OCI-LY1 (cell line): ENCODE measurements at regions not wholly inside any gene's neighbourhood (a gene's known extent, or its start where the extent isn't known, plus 50 kb on each side); places are given as distances from the start of the nearest gene placed in this dataset.

Source experiments
- H2AFZ ChIP-seq: fragments of 200-600 bp; sonication (generic), shearing (Covaris generic); 2 replicates; pipeline ENCODE4 v1.6.0; 2014; ENCODE audit warnings: antibody characterized with exemption, mild to moderate bottlenecking, low read length
- H3F3A ChIP-seq: fragments of 200-600 bp; sonication (generic), shearing (Covaris generic); 2 replicates; pipeline ENCODE4 v1.6.0; 2014; ENCODE audit warnings: mild to moderate bottlenecking, antibody characterized with exemption, low read length, moderate library complexity; ENCODE audit not compliant: insufficient read depth
- H3K27ac ChIP-seq: fragments of 200-600 bp; sonication (generic); 2 replicates; pipeline ENCODE4 v1.5.1; 2014; ENCODE audit warnings: low read length, mixed run types, mild to moderate bottlenecking, low read depth; ENCODE audit not compliant: poor library complexity, severe bottlenecking
- H3K27me3 ChIP-seq: fragments of 200-600 bp; sonication (generic); 2 replicates; pipeline ENCODE4 v1.6.0; 2014; ENCODE audit warnings: antibody characterized with exemption, mild to moderate bottlenecking, low read length, moderate library complexity; ENCODE audit not compliant: insufficient read depth
- H3K36me3 ChIP-seq: fragments of 200-600 bp; sonication (generic); 2 replicates; pipeline ENCODE4 v1.6.1; 2014; ENCODE audit warnings: mild to moderate bottlenecking, antibody characterized with exemption, low read length, moderate library complexity, mixed read lengths; ENCODE audit not compliant: insufficient read depth
- H3K4me1 ChIP-seq: fragments of 200-600 bp; sonication (generic); 2 replicates; pipeline ENCODE4 v1.5.1; 2014; ENCODE audit warnings: mild to moderate bottlenecking, low read length, moderate library complexity; ENCODE audit not compliant: insufficient read depth, severe bottlenecking
- H3K4me2 ChIP-seq: fragments of 200-600 bp; sonication (generic), shearing (Covaris generic); 2 replicates; pipeline ENCODE4 v1.6.1; 2014; ENCODE audit warnings: low read length
- H3K4me3 ChIP-seq: fragments of 200-600 bp; sonication (generic); 2 replicates; pipeline ENCODE4 v1.5.1; 2014; ENCODE audit warnings: low read length, low read depth, mild to moderate bottlenecking, mixed read lengths; ENCODE audit not compliant: poor library complexity, severe bottlenecking
- H3K79me2 ChIP-seq: fragments of 200-600 bp; shearing (Covaris generic); 2 replicates; pipeline ENCODE4 v1.6.1; 2016; ENCODE audit warnings: mixed run types, low read length, mixed read lengths; ENCODE audit not compliant: insufficient read depth
- H3K9ac ChIP-seq: fragments of 200-600 bp; sonication (generic), shearing (Covaris generic); 2 replicates; pipeline ENCODE4 v1.6.1; 2014; ENCODE audit warnings: mild to moderate bottlenecking, low read length, mixed read lengths
- H3K9me2 ChIP-seq: fragments of 200-600 bp; sonication (generic), shearing (Covaris generic); 2 replicates; pipeline ENCODE4 v1.6.1; 2014; ENCODE audit warnings: low read depth, mild to moderate bottlenecking, low read length, mixed read lengths
- H3K9me3 ChIP-seq: fragments of 200-600 bp; shearing (Covaris generic); 2 replicates; pipeline ENCODE4 v1.6.1; 2014; ENCODE audit warnings: low read length, mixed read lengths
- H4K20me1 ChIP-seq: fragments of 200-600 bp; sonication (generic), shearing (Covaris generic); 2 replicates; pipeline ENCODE4 v1.6.0; 2016; ENCODE audit warnings: mild to moderate bottlenecking, low read length; ENCODE audit not compliant: insufficient read depth
- EZH2 ChIP-seq: fragments of 200-600 bp; sonication (generic), shearing (Covaris generic); IDR thresholded peaks from 2 replicates; pipeline ENCODE4 v1.8.0; 2017; ENCODE audit warnings: borderline replicate concordance, mixed run types, mild to moderate bottlenecking, antibody characterized with exemption, low read length, moderate library complexity, mixed read lengths
- TF ChIP-seq, protein P1 (sequence below): fragments of 200-600 bp; sonication (generic), shearing (Covaris generic); IDR thresholded peaks from 2 replicates; pipeline ENCODE4 v1.5.1; 2017; ENCODE audit warnings: mild to moderate bottlenecking, antibody characterized with exemption, low read length, moderate library complexity, mixed read lengths

DNA sequence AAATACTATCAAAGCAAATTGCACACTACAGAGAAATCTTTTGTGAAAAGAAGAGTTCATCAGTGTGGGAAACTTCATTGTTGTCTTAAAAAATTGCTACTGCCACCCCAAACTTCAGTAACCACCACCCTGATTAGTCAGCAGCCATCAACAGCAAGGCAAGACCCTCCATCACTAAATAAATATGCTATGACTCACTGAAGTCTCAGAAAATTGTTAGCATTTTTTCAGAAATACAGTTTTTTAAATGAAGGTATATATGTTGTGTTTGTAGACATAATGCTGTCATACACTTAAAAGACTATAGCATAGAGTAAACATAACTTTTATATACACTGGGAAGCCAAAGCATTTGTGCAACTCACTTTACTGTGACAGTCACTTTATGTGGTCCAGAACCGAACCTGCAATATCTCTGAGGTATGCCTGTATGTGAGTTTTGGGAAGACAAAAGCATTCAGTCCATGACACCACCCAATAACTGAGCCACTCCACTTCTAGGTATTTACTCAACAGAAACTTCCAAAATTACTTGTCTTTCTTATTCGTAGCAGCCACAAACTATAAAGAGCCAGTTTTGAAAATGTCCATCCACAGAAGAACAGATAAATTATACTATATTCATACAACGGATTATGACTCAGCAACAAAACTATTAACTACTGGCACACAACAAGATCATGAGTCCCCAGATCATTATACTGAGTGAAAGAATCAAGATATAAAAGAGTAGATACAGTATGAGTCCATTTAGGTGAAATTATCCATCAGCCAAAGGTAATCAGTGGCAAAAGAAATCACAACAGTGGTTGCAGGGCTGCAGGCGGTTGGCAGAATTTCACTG, 649.6 kb downstream of the BCL11B start:
- H3K9ac ChIP-seq, result no peak overlapping the region
- H3K9me3 ChIP-seq, result no peaks in the 10 kb centered on the region

DNA sequence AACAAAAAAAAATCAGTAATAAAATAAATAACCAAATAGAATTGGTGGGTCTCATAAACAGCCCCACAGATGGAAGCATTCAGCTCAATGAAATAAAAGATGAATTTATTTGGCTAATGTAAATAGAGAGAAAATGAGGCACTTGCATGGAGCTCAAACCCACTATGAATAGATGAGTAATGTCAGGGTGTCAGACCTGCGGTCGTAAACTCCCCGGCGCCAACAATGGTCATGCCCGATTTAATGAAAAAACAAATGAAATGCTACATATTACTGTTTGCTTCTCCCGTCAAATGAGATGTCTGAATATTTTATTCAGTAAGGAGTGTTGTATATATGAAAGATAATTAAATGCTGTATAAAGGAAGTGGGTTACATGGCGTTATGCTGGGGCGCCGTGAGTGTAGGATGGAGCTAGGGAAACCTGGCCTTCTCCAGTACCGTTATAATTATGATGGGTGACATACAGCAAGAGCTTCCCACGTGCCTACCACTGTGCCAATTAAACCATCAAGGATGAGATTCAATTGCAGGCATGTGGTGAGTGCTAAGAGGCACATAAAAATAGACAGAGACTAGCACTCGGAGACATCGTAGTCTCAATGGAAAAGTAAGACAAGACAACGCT, 648.1 kb downstream of the BCL11B start:
- Histone ChIP-seq H3K9me3 (no peaks in the 10 kb centered on the region), H3K79me2 (no peaks in the 10 kb centered on the region), H3K9ac (no peak overlapping the region), H4K20me1 (no peaks in the 10 kb centered on the region), H3K27me3 (no peaks in the 10 kb centered on the region), H3K9me2 (no peaks in the 10 kb centered on the region), H3F3A (no peaks in the 10 kb centered on the region), H3K36me3 (no peaks in the 10 kb centered on the region), H3K27ac (no peak overlapping the region), H2AFZ (no peak overlapping the region), H3K4me1 (no peaks in the 10 kb centered on the region), H3K4me3 (no peak overlapping the region), H3K4me2 (no peak overlapping the region)
- TF ChIP-seq, protein P1, sequence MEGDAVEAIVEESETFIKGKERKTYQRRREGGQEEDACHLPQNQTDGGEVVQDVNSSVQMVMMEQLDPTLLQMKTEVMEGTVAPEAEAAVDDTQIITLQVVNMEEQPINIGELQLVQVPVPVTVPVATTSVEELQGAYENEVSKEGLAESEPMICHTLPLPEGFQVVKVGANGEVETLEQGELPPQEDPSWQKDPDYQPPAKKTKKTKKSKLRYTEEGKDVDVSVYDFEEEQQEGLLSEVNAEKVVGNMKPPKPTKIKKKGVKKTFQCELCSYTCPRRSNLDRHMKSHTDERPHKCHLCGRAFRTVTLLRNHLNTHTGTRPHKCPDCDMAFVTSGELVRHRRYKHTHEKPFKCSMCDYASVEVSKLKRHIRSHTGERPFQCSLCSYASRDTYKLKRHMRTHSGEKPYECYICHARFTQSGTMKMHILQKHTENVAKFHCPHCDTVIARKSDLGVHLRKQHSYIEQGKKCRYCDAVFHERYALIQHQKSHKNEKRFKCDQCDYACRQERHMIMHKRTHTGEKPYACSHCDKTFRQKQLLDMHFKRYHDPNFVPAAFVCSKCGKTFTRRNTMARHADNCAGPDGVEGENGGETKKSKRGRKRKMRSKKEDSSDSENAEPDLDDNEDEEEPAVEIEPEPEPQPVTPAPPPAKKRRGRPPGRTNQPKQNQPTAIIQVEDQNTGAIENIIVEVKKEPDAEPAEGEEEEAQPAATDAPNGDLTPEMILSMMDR, result no peak
- TF ChIP-seq EZH2, result no peak

More for the DNA sequence above, 649.6 kb downstream of the BCL11B start:
- TF ChIP-seq, protein P1, result no peak
- TF ChIP-seq EZH2, result no peak
- Histone ChIP-seq H3K4me3 (no peak overlapping the region), H4K20me1 (no peaks in the 10 kb centered on the region), H3K27me3 (no peaks in the 10 kb centered on the region), H3K36me3 (no peaks in the 10 kb centered on the region), H3K4me1 (no peaks in the 10 kb centered on the region), H3F3A (no peaks in the 10 kb centered on the region), H3K27ac (no peak overlapping the region), H3K9me2 (no peaks in the 10 kb centered on the region), H2AFZ (no peak overlapping the region), H3K79me2 (no peaks in the 10 kb centered on the region), H3K4me2 (no peak overlapping the region)

DNA sequence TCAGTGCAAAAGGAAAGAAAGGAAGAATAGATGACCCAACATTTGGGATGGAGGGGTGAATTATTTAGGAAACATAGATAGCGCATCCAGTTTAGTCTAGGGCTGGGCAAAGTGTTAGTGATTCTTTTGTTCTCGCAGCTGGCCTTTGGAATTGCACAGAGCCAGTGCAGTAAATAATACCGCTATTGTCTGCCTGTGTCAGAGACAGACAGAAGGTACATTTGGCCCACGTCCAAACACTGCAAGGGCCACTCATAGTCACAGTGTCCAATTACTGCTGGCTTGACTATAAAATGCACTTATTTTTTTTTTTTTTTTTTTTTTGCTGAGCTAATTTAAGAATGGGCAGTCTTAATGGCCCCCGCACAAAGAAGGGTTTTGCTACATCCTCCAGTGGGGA, 638.6 kb downstream of the BCL11B start:
- Histone ChIP-seq H3K27ac (no peak overlapping the region), H3K27me3 (no peaks in the 10 kb centered on the region), H2AFZ (no peak overlapping the region), H3K4me2 (no peak overlapping the region), H3F3A (no peaks in the 10 kb centered on the region), H3K9me2 (no peaks in the 10 kb centered on the region), H3K9ac (no peak overlapping the region), H3K79me2 (no peaks in the 10 kb centered on the region), H3K36me3 (no peaks in the 10 kb centered on the region), H3K4me1 (no peaks in the 10 kb centered on the region), H3K9me3 (no peaks in the 10 kb centered on the region), H4K20me1 (no peaks in the 10 kb centered on the region), H3K4me3 (no peak overlapping the region)
- TF ChIP-seq, protein P1, result no peak
- TF ChIP-seq EZH2, result no peak
